Activated CD4-positive, alpha-beta T cell treated with anti-CD3 and anti-CD28 coated beads, Interleukin-2, Interleukin-4, amounts not matched to agents 100 ng/mL and 50 ng/mL, durations not matched to agents 16 hours and 8 hours (primary cell): ENCODE measurements at regions not wholly inside any gene's neighbourhood (a gene's known extent, or its start where the extent isn't known, plus 50 kb on each side); places are given as distances from the start of the nearest gene placed in this dataset.
"Not testable (repeated sequence)": the region's sequence is repeated elsewhere in the genome, so short reads cannot be mapped to it uniquely, and the experiment has no call there.

Experiments
- DNase-seq: peaks from one replicate; pipeline ENCODE4 v3.0.0-alpha.2; 2020; ENCODE audit warnings: low spot score

GRCh38 chr17:15802917-15803316, 70.8 kb downstream of the TBC1D26 start:
- DNase-seq, result not testable (repeated sequence)

GRCh38 chr17:15806825-15807224, 74.7 kb downstream of the TBC1D26 start:
- not testable (repeated sequence) for DNase-seq

- DNase-seq, result not testable (repeated sequence)
Observed at GRCh38 chr17:15813388-15813787, 81.3 kb downstream of the TBC1D26 start.

GRCh38 chr17:15814003-15814402, 81.9 kb downstream of the TBC1D26 start:
- DNase-seq, result not testable (repeated sequence)

- DNase-seq, result not testable (repeated sequence)
Observed at GRCh38 chr17:15817861-15818260, 85.8 kb downstream of the TBC1D26 start.

GRCh38 chr17:15822280-15822679, 90.2 kb downstream of the TBC1D26 start:
- DNase-seq, result not testable (repeated sequence)

GRCh38 chr17:15828727-15829314, 96.7 kb downstream of the TBC1D26 start:
- peak; percentile 76 for DNase-seq

- DNase-seq, result not testable (repeated sequence)
Observed at GRCh38 chr17:15830221-15830620, 98.1 kb downstream of the TBC1D26 start.

GRCh38 chr17:15831182-15831581, 99.1 kb downstream of the TBC1D26 start:
- DNase-seq, result peak; percentile 88

- peak; percentile 51 for DNase-seq
Observed at GRCh38 chr17:15832921-15833480, 100.9 kb downstream of the TBC1D26 start.

GRCh38 chr17:15833890-15834289, 101.8 kb downstream of the TBC1D26 start:
- not testable (repeated sequence) for DNase-seq

GRCh38 chr17:15835481-15835880, 103.4 kb downstream of the TBC1D26 start:
- not testable (repeated sequence) for DNase-seq

GRCh38 chr17:15836249-15836982, 104.3 kb downstream of the TBC1D26 start:
- not testable (repeated sequence) for DNase-seq

- not testable (repeated sequence) for DNase-seq
Observed at GRCh38 chr17:15836991-15837390, 104.9 kb downstream of the TBC1D26 start.

- not testable (repeated sequence) for DNase-seq
Observed at GRCh38 chr17:15847447-15848229, 97.3 kb upstream of the ADORA2B start.

- DNase-seq, result peak; percentile 71
Observed at GRCh38 chr17:15849054-15849453, 95.9 kb upstream of the ADORA2B start.

- DNase-seq, result not testable (repeated sequence)
Observed at GRCh38 chr17:15850071-15850470, 94.9 kb upstream of the ADORA2B start.

- not testable (repeated sequence) for DNase-seq
Observed at GRCh38 chr17:15850687-15851086, 94.2 kb upstream of the ADORA2B start.

GRCh38 chr17:15852863-15853262, 92.1 kb upstream of the ADORA2B start:
- not testable (repeated sequence) for DNase-seq

GRCh38 chr17:15856191-15856590, 88.7 kb upstream of the ADORA2B start:
- DNase-seq, result not testable (repeated sequence)

- not testable (repeated sequence) for DNase-seq
Observed at GRCh38 chr17:15856745-15857144, 88.2 kb upstream of the ADORA2B start.

GRCh38 chr17:15858082-15858481, 86.8 kb upstream of the ADORA2B start:
- not testable (repeated sequence) for DNase-seq
